Ectodermal cell (in vitro differentiated cells): ENCODE measurements at regions not wholly inside any gene's neighbourhood (a gene's known extent, or its start where the extent isn't known, plus 50 kb on each side); places are given as distances from the start of the nearest gene placed in this dataset.
"Not testable (repeated sequence)": the region's sequence is repeated elsewhere in the genome, so short reads cannot be mapped to it uniquely, and the experiment has no call there.

ENCODE experiments used
- H3K27ac ChIP-seq: 2 replicates; pipeline ENCODE4 v1.7.0; 2013; ENCODE audit warnings: mild to moderate bottlenecking, low read depth, low read length; ENCODE audit not compliant: insufficient read depth, poor library complexity, severe bottlenecking
- H3K27me3 ChIP-seq: 2 replicates; pipeline ENCODE4 v1.7.0; 2013; ENCODE audit warnings: mild to moderate bottlenecking, low read length; ENCODE audit not compliant: insufficient read depth, control insufficient read depth, poor library complexity, severe bottlenecking
- H3K36me3 ChIP-seq: one replicate; pipeline ENCODE4 v1.7.0; 2013; ENCODE audit warnings: low read length; ENCODE audit not compliant: control insufficient read depth, insufficient read depth
- H3K4me1 ChIP-seq: one replicate; pipeline ENCODE4 v1.7.0; 2013; ENCODE audit warnings: low read length; ENCODE audit not compliant: control insufficient read depth, insufficient read depth
- H3K4me3 ChIP-seq: 2 replicates; pipeline ENCODE4 v1.7.0; 2013; ENCODE audit warnings: low read depth, low read length, control low read depth; ENCODE audit not compliant: insufficient read depth
- H3K9me3 ChIP-seq: 2 replicates; pipeline ENCODE4 v1.7.0; 2013; ENCODE audit warnings: mild to moderate bottlenecking, low read length, moderate library complexity; ENCODE audit not compliant: control insufficient read depth
- WGBS, 2 experiments: methylation state at CpG; one replicate each; pipeline ENCODE4 v1.1.7; 2013; ENCODE audit warnings: missing lambda C conversion rate in 2 of 2; 5-methylcytosine and 5-hydroxymethylcytosine counted together

GRCh38 chr3:155995525-155996370, 124.6 kb upstream of the KCNAB1 start:
- H3K27me3 ChIP-seq, result no peaks in the 10 kb centered on the region

GRCh38 chr3:155996882-155997281, 123.5 kb upstream of the KCNAB1 start:
- Histone ChIP-seq H3K4me1 (no peaks in the 10 kb centered on the region), H3K9me3 (no peaks in the 10 kb centered on the region), H3K27me3 (no peaks in the 10 kb centered on the region), H3K36me3 (no peaks in the 10 kb centered on the region), H3K27ac (no peak overlapping the region), H3K4me3 (no peak overlapping the region)
- WGBS, 2 experiments, result 85 to 95% methylated on average over 3 of the region's 3 CpGs

More at GRCh38 chr3:155995525-155996370, 124.6 kb upstream of the KCNAB1 start:
- no peak overlapping the region for H3K4me3 ChIP-seq
- H3K9me3 ChIP-seq, result no peaks in the 10 kb centered on the region
- WGBS, 2 experiments, result 73 to 79% methylated on average over 8 of the region's 8 CpGs
- H3K36me3 ChIP-seq, result no peaks in the 10 kb centered on the region
- no peak overlapping the region for H3K27ac ChIP-seq
- no peaks in the 10 kb centered on the region for H3K4me1 ChIP-seq

GRCh38 chr3:155998173-155998572, 122.2 kb upstream of the KCNAB1 start:
- not testable (repeated sequence) for H3K27me3 ChIP-seq, H3K9me3 ChIP-seq, H3K4me3 ChIP-seq, H3K27ac ChIP-seq, H3K36me3 ChIP-seq, H3K4me1 ChIP-seq
- WGBS, 2 experiments, result 91 to 95% methylated on average over 3 of the region's 3 CpGs

GRCh38 chr3:156005736-156006135, 114.6 kb upstream of the KCNAB1 start:
- H3K27me3 ChIP-seq, result no peaks in the 10 kb centered on the region
- no peak overlapping the region for H3K27ac ChIP-seq
- 12 to 18% methylated on average over 2 to 3 of the region's 3 CpGs for WGBS, 2 experiments
- H3K4me1 ChIP-seq, result peaks cover 7% of the 10 kb centered on the region
- H3K4me3 ChIP-seq, result no peak overlapping the region
- no peaks in the 10 kb centered on the region for H3K9me3 ChIP-seq
- H3K36me3 ChIP-seq, result no peaks in the 10 kb centered on the region

- H3K27ac ChIP-seq, result no peak overlapping the region
- no peaks in the 10 kb centered on the region for H3K27me3 ChIP-seq
- WGBS, 2 experiments, result 77 to 92% methylated on average over 1 to 2 of the region's 3 CpGs
- H3K36me3 ChIP-seq, result no peaks in the 10 kb centered on the region
- no peaks in the 10 kb centered on the region for H3K9me3 ChIP-seq
- peaks cover 3% of the 10 kb centered on the region for H3K4me1 ChIP-seq
- no peak overlapping the region for H3K4me3 ChIP-seq
Observed at GRCh38 chr3:156010829-156011228, 109.5 kb upstream of the KCNAB1 start.

GRCh38 chr3:156014489-156014888, 105.9 kb upstream of the KCNAB1 start:
- H3K4me3 ChIP-seq, result no peak overlapping the region
- H3K9me3 ChIP-seq, result no peaks in the 10 kb centered on the region
- peaks cover 4% of the 10 kb centered on the region for H3K4me1 ChIP-seq
- H3K27me3 ChIP-seq, result no peaks in the 10 kb centered on the region
- no peaks in the 10 kb centered on the region for H3K36me3 ChIP-seq
- 90 to 100% methylated on average over 3 to 4 of the region's 4 CpGs for WGBS, 2 experiments
- no peak overlapping the region for H3K27ac ChIP-seq

- H3K36me3 ChIP-seq, result no peaks in the 10 kb centered on the region
- H3K27ac ChIP-seq, result no peak overlapping the region
- H3K9me3 ChIP-seq, result no peaks in the 10 kb centered on the region
- H3K4me3 ChIP-seq, result no peak overlapping the region
- peaks cover 4% of the 10 kb centered on the region for H3K4me1 ChIP-seq
- no peaks in the 10 kb centered on the region for H3K27me3 ChIP-seq
- 87 to 95% methylated on average over 4 of the region's 4 CpGs for WGBS, 2 experiments
Observed at GRCh38 chr3:156016902-156017301, 103.5 kb upstream of the KCNAB1 start.

GRCh38 chr3:156017352-156018030, 102.9 kb upstream of the KCNAB1 start:
- H3K4me1 ChIP-seq, result peaks cover 4% of the 10 kb centered on the region
- H3K36me3 ChIP-seq, result no peaks in the 10 kb centered on the region
- H3K27ac ChIP-seq, result peak overlapping the region; percentile 41
- H3K9me3 ChIP-seq, result no peaks in the 10 kb centered on the region
- no peak overlapping the region for H3K4me3 ChIP-seq
- H3K27me3 ChIP-seq, result no peaks in the 10 kb centered on the region

- WGBS, 2 experiments, result 17 to 29% methylated on average over 5 to 6 of the region's 6 CpGs
- no peaks in the 10 kb centered on the region for H3K36me3 ChIP-seq
- H3K9me3 ChIP-seq, result no peaks in the 10 kb centered on the region
- H3K27ac ChIP-seq, result no peak overlapping the region
- H3K4me3 ChIP-seq, result no peak overlapping the region
- H3K4me1 ChIP-seq, result no peaks in the 10 kb centered on the region
- no peaks in the 10 kb centered on the region for H3K27me3 ChIP-seq
Observed at GRCh38 chr3:156024904-156025533, 95.4 kb upstream of the KCNAB1 start.

- 89 to 90% methylated on average over 4 of the region's 4 CpGs for WGBS, 2 experiments
- Histone ChIP-seq H3K4me3 (no peak overlapping the region), H3K36me3 (no peaks in the 10 kb centered on the region), H3K27me3 (no peaks in the 10 kb centered on the region), H3K9me3 (no peaks in the 10 kb centered on the region), H3K27ac (no peak overlapping the region), H3K4me1 (no peaks in the 10 kb centered on the region)
Observed at GRCh38 chr3:156029208-156029607, 91.2 kb upstream of the KCNAB1 start.
